ENCODE measurements at regions not wholly inside any gene's neighbourhood (a gene's known extent, or its start where the extent isn't known, plus 50 kb on each side); places are given as distances from the start of the nearest gene placed in this dataset.

DNA sequence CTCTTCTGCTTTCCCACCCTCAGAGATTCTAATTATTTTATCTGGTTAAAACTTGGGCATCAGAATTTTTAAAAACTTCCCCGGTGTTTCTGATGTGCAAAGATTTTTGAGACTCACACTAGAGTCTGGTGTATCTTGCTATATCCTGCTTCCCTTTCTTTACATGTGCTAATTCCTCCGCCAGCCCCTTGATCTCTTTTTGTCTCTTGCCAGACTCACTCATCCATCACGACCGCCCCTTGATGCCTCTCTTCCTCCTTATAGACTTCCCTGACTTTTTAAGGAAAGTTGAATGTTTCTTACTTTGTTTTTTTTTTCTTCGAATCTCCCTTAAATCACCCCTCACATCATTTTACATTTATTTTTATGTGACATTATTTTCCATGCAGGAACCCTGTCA lies 274.9 kb upstream of the PITX2 start:
- Histone ChIP-seq H3K36me3 (ENCODE audit: insufficient read depth, low read length) (no peaks in the 10 kb centered on the region), H3K9me3 (ENCODE audit: low read length) (no peaks in the 10 kb centered on the region), H3K4me2 (ENCODE audit: low read length) (no peak overlapping the region), H3K79me2 (replicated peaks; ENCODE audit: insufficient read depth, low read length) (no peaks in the 10 kb centered on the region), H2AFZ (ENCODE audit: low read depth, low read length) (no peak overlapping the region), H3K27me3 (ENCODE audit: insufficient read depth, low read depth, low read length) (no peaks in the 10 kb centered on the region), H3F3A (ENCODE audit: insufficient read depth, low read length, poor library complexity, severe bottlenecking) (no peaks in the 10 kb centered on the region), H3K9me2 (ENCODE audit: insufficient read depth, low read length) (no peaks in the 10 kb centered on the region), H3K27ac (ENCODE audit: low read length) (no peak overlapping the region), H3K9ac (ENCODE audit: low read length) (no peak overlapping the region), H3K4me3 (ENCODE audit: low read length) (no peak overlapping the region), H4K20me1 (ENCODE audit: insufficient read depth) (no peaks in the 10 kb centered on the region)
- TF ChIP-seq SMC3 (conservative IDR thresholded peaks at IDR 0.05; ENCODE audit: poor library complexity) (no peak), EP300 (conservative IDR thresholded peaks at IDR 0.05; ENCODE audit: poor library complexity, severe bottlenecking) (no peak), EZH2 (IDR thresholded peaks at IDR 0.05; ENCODE audit: borderline replicate concordance, insufficient read depth, low read length, poor library complexity, severe bottlenecking) (no peak), MXI1 (conservative IDR thresholded peaks at IDR 0.05; ENCODE audit: poor library complexity, severe bottlenecking) (no peak), RAD21 (conservative IDR thresholded peaks at IDR 0.05) (no peak), TAF1 (IDR thresholded peaks at IDR 0.05; ENCODE audit: low read depth) (no peak), POLR2AphosphoS5 (IDR thresholded peaks at IDR 0.05) (no peak)
- TF ChIP-seq, protein P1, sequence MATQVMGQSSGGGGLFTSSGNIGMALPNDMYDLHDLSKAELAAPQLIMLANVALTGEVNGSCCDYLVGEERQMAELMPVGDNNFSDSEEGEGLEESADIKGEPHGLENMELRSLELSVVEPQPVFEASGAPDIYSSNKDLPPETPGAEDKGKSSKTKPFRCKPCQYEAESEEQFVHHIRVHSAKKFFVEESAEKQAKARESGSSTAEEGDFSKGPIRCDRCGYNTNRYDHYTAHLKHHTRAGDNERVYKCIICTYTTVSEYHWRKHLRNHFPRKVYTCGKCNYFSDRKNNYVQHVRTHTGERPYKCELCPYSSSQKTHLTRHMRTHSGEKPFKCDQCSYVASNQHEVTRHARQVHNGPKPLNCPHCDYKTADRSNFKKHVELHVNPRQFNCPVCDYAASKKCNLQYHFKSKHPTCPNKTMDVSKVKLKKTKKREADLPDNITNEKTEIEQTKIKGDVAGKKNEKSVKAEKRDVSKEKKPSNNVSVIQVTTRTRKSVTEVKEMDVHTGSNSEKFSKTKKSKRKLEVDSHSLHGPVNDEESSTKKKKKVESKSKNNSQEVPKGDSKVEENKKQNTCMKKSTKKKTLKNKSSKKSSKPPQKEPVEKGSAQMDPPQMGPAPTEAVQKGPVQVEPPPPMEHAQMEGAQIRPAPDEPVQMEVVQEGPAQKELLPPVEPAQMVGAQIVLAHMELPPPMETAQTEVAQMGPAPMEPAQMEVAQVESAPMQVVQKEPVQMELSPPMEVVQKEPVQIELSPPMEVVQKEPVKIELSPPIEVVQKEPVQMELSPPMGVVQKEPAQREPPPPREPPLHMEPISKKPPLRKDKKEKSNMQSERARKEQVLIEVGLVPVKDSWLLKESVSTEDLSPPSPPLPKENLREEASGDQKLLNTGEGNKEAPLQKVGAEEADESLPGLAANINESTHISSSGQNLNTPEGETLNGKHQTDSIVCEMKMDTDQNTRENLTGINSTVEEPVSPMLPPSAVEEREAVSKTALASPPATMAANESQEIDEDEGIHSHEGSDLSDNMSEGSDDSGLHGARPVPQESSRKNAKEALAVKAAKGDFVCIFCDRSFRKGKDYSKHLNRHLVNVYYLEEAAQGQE (IDR thresholded peaks at IDR 0.05; ENCODE audit: borderline replicate concordance) = no peak
- TF ChIP-seq, protein P2, sequence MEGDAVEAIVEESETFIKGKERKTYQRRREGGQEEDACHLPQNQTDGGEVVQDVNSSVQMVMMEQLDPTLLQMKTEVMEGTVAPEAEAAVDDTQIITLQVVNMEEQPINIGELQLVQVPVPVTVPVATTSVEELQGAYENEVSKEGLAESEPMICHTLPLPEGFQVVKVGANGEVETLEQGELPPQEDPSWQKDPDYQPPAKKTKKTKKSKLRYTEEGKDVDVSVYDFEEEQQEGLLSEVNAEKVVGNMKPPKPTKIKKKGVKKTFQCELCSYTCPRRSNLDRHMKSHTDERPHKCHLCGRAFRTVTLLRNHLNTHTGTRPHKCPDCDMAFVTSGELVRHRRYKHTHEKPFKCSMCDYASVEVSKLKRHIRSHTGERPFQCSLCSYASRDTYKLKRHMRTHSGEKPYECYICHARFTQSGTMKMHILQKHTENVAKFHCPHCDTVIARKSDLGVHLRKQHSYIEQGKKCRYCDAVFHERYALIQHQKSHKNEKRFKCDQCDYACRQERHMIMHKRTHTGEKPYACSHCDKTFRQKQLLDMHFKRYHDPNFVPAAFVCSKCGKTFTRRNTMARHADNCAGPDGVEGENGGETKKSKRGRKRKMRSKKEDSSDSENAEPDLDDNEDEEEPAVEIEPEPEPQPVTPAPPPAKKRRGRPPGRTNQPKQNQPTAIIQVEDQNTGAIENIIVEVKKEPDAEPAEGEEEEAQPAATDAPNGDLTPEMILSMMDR (IDR thresholded peaks at IDR 0.05; ENCODE audit: poor library complexity, severe bottlenecking) = no peak

DNA sequence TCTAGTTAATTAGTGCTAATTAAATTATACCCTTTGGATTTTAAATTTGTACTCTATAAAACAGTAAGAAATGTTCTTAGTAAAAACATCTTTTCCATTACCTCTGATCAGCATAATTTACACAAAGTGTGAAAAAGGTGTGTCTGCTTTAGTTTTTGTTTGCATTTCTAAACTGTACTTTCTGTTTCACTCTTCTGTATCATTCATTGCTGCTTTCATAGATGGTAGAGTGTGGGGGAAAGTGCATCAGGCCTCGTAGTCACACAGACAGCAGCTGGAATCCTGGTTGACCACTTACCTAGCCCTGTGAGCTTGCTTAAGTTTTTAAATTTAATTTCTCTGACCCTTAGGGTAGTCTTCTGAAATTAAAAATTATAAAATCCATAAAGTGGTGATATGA lies 275.4 kb upstream of the PITX2 start:
- Histone ChIP-seq H3K27ac (ENCODE audit: low read length) (no peak overlapping the region), H4K20me1 (ENCODE audit: insufficient read depth) (no peaks in the 10 kb centered on the region), H3F3A (ENCODE audit: insufficient read depth, low read length, poor library complexity, severe bottlenecking) (no peaks in the 10 kb centered on the region), H3K9me3 (ENCODE audit: low read length) (no peaks in the 10 kb centered on the region), H3K4me3 (ENCODE audit: low read length) (no peak overlapping the region), H3K9ac (ENCODE audit: low read length) (no peak overlapping the region), H3K27me3 (ENCODE audit: insufficient read depth, low read depth, low read length) (no peaks in the 10 kb centered on the region), H3K36me3 (ENCODE audit: insufficient read depth, low read length) (no peaks in the 10 kb centered on the region), H3K4me2 (ENCODE audit: low read length) (no peak overlapping the region), H3K79me2 (replicated peaks; ENCODE audit: insufficient read depth, low read length) (no peaks in the 10 kb centered on the region), H3K9me2 (ENCODE audit: insufficient read depth, low read length) (no peaks in the 10 kb centered on the region), H2AFZ (ENCODE audit: low read depth, low read length) (no peak overlapping the region)
- TF ChIP-seq, protein P2 (IDR thresholded peaks at IDR 0.05; ENCODE audit: poor library complexity, severe bottlenecking) = no peak
- TF ChIP-seq TAF1 (IDR thresholded peaks at IDR 0.05; ENCODE audit: low read depth) (no peak), EP300 (conservative IDR thresholded peaks at IDR 0.05; ENCODE audit: poor library complexity, severe bottlenecking) (no peak), EZH2 (IDR thresholded peaks at IDR 0.05; ENCODE audit: borderline replicate concordance, insufficient read depth, low read length, poor library complexity, severe bottlenecking) (no peak), RAD21 (conservative IDR thresholded peaks at IDR 0.05) (no peak)
